ENCODE measurements at regions not wholly inside any gene's neighbourhood (a gene's known extent, or its start where the extent isn't known, plus 50 kb on each side); places are given as distances from the start of the nearest gene placed in this dataset.
"Not testable (repeated sequence)": the region's sequence is repeated elsewhere in the genome, so short reads cannot be mapped to it uniquely, and the experiment has no call there.

DNA sequence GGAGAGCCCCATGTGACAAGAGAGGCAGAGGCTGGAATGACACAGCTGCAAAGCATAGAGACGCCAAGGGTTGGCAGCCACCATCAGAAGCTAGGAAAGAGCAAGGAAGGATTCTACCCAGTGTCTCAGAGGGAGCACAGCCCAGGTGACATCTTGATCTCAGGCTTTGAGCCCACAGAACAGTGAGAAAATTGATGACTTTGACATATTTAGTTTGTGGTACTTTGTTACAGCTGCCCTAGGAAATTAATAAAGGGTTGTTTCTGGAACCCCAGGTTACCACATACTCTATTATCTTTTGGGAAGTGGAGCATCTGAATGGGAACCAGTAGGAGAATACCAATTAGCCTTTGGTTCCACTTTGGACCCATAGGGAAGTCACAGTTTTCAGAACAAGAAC, 231.7 kb downstream of the ZNF621 start:
- no peaks in the 10 kb centered on the region for H3K27me3 Mint-ChIP-seq (ENCODE audit: low read depth)
- TF ChIP-seq, protein P1, sequence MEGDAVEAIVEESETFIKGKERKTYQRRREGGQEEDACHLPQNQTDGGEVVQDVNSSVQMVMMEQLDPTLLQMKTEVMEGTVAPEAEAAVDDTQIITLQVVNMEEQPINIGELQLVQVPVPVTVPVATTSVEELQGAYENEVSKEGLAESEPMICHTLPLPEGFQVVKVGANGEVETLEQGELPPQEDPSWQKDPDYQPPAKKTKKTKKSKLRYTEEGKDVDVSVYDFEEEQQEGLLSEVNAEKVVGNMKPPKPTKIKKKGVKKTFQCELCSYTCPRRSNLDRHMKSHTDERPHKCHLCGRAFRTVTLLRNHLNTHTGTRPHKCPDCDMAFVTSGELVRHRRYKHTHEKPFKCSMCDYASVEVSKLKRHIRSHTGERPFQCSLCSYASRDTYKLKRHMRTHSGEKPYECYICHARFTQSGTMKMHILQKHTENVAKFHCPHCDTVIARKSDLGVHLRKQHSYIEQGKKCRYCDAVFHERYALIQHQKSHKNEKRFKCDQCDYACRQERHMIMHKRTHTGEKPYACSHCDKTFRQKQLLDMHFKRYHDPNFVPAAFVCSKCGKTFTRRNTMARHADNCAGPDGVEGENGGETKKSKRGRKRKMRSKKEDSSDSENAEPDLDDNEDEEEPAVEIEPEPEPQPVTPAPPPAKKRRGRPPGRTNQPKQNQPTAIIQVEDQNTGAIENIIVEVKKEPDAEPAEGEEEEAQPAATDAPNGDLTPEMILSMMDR (IDR thresholded peaks at IDR 0.05; ENCODE audit: unreplicated experiment in 3 of 3) = no peak
- H3K9me3 Mint-ChIP-seq = peaks cover 21% of the 10 kb centered on the region
- peaks cover 5% of the 10 kb centered on the region for H3K4me1 Mint-ChIP-seq
- no peak overlapping the region for H3K4me3 Mint-ChIP-seq
- no peak overlapping the region for H3K27ac Mint-ChIP-seq
- no peaks in the 10 kb centered on the region for H3K36me3 Mint-ChIP-seq (ENCODE audit: low read depth)

DNA sequence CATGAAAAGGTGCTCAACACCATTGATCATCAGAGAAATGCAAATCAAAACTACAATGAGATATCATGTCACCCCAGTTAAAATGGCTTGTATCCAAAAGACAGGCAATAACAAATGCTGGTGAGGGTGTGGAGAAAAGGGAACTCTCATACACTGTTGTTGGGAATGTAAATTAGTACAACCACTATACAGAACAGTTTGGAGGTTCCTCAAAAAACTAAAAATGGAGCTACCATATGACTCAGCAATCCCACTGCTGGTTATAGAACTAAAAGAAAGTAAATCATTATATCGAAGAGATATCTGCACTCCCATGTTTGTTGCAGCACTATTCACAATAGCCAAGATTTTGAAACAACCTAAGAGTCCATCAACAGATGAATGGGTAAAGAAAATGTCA, 238.0 kb downstream of the ZNF621 start:
- Mint-ChIP-seq H3K9me3 (peaks cover 28% of the 10 kb centered on the region), H3K4me1 (peaks cover 13% of the 10 kb centered on the region)
- H3K27ac Mint-ChIP-seq; H3K36me3 Mint-ChIP-seq (ENCODE audit: low read depth); H3K4me3 Mint-ChIP-seq; H3K27me3 Mint-ChIP-seq (ENCODE audit: low read depth): not testable (repeated sequence)

DNA sequence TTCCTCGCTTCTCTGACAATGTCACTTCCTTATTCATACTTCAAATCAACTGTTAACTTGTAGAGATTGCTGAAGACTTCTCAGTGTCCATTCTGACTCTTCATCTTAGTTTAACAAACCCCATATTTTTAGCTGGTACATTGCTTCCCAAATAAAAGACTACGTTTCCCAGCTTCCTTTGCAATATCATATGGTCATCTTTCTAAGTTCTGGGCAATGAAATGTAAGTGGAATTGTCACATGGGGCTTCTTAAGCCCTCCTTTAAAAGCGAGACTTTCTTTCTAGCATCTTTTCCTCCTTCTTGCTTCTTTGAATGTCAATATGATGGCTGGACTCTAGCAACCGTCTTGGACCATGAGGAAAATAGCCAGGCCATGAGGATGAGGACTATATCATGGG, 239.0 kb downstream of the ZNF621 start:
- H3K4me3 Mint-ChIP-seq = no peak overlapping the region
- no peaks in the 10 kb centered on the region for H3K27me3 Mint-ChIP-seq (ENCODE audit: low read depth)
- H3K36me3 Mint-ChIP-seq (ENCODE audit: low read depth) = no peaks in the 10 kb centered on the region
- no peak overlapping the region for H3K27ac Mint-ChIP-seq
- peaks cover 28% of the 10 kb centered on the region for H3K9me3 Mint-ChIP-seq
- TF ChIP-seq, protein P1 (IDR thresholded peaks at IDR 0.05; ENCODE audit: unreplicated experiment in 3 of 3) = no peak
- H3K4me1 Mint-ChIP-seq = peaks cover 13% of the 10 kb centered on the region

DNA sequence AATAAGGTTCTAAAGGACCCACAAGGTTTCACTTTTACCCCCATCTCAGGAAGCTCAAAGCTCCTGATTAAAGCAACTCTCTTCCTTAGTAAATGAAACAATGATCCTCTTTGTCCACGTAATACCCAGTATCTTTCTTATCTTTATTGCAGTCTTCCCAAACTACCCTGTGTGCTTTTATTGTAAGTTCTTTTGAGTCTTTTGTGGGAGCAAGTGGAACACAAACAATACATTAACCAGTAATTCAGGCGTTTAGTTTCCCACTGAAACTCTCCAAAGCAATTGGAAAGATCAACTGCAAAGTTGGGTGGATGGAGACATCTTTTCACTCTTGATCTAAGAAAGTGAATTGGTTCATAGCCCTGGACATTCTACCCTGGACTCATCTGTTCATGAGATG, 240.0 kb downstream of the ZNF621 start:
- Mint-ChIP-seq H3K4me3 (no peak overlapping the region), H3K36me3 (ENCODE audit: low read depth) (no peaks in the 10 kb centered on the region), H3K4me1 (peaks cover 13% of the 10 kb centered on the region), H3K9me3 (peaks cover 28% of the 10 kb centered on the region), H3K27me3 (ENCODE audit: low read depth) (no peaks in the 10 kb centered on the region), H3K27ac (no peak overlapping the region)
- TF ChIP-seq, protein P1 (IDR thresholded peaks at IDR 0.05; ENCODE audit: unreplicated experiment in 3 of 3) = no peak

DNA sequence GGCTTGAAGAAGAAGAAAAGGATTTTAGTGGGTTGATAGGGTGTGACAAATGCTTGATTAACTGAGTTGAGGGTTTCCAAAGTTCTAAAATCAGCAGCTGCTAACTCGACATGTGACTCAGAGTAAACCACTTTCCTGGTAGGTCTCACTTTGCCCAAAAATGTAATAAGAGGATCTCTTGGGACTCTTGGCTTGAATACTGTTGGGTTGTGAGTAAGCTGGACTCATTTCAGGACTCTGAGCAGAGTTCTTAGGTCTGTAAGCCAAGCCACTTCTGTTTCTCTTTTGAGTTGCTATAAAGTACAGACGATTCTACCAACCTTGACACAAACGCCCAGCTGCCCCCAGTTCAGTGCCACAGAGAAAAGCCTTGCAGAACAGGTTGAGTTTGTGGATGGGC, 241.1 kb downstream of the ZNF621 start:
- Mint-ChIP-seq H3K27me3 (ENCODE audit: low read depth) (no peaks in the 10 kb centered on the region), H3K36me3 (ENCODE audit: low read depth) (no peaks in the 10 kb centered on the region), H3K4me3 (no peak overlapping the region), H3K27ac (peak overlapping the region in 1 of 3 experiments; percentile 63), H3K9me3 (peaks cover 18% of the 10 kb centered on the region), H3K4me1 (peaks cover 18% of the 10 kb centered on the region)
- TF ChIP-seq, protein P1 (IDR thresholded peaks at IDR 0.05; ENCODE audit: unreplicated experiment in 3 of 3) = no peak

DNA sequence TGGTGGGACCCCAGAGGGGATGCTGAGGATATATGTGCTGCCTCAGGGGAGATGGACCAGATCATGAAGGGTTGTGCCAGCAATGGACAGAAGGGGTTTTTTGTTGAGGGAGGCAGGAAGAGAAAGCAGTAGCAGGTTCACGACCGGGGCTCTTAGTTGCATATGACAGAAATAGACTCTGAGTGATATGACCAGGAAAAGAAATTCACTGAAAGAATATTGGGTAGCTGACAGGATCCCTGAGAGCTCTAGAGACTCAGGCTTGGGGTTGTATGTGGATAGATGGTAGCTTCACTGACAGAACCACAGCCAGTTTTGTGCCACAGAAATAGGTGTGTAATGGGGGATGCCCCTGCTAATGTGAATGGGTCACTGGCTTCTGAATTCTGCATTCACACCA, 241.6 kb downstream of the ZNF621 start:
- peaks cover 18% of the 10 kb centered on the region for H3K4me1 Mint-ChIP-seq
- no peak overlapping the region for H3K4me3 Mint-ChIP-seq
- peak overlapping the region in 1 of 3 experiments; percentile 63 for H3K27ac Mint-ChIP-seq
- peaks cover 13% of the 10 kb centered on the region for H3K9me3 Mint-ChIP-seq
- H3K36me3 Mint-ChIP-seq (ENCODE audit: low read depth) = no peaks in the 10 kb centered on the region
- TF ChIP-seq, protein P1 (IDR thresholded peaks at IDR 0.05; ENCODE audit: unreplicated experiment in 3 of 3) = no peak
- H3K27me3 Mint-ChIP-seq (ENCODE audit: low read depth) = no peaks in the 10 kb centered on the region
